ENCODE measurements at regions not wholly inside any gene's neighbourhood (a gene's known extent, or its start where the extent isn't known, plus 50 kb on each side); places are given as distances from the start of the nearest gene placed in this dataset.

DNA sequence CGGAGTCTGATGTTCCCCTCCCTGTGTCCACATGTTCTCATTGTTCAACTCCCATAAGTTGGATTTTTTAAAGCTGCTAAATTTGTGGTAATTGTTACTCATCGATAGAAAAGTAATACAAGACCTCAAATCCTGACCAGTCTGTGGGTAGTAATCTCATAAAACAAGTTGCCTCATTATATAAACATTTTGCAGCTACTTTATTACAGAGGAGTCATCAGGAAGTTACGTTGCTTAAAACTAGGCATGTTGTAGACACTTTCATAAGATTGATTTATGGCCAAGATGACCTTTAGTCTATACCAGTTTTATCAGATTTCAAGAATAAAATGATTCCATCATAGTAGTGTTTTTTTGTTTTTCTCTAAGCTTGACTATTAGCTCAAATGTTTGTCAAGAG lies 208.8 kb downstream of the GIPC2 start:
- no peak for TF ChIP-seq NFIC (IDR thresholded peaks at IDR 0.05)
- no peak for TF ChIP-seq TCF12 (IDR thresholded peaks at IDR 0.05; ENCODE audit: low read depth)
- TF ChIP-seq FOXM1 (IDR thresholded peaks at IDR 0.05; ENCODE audit: borderline replicate concordance, low read depth): no peak
- TF ChIP-seq, protein P1, sequence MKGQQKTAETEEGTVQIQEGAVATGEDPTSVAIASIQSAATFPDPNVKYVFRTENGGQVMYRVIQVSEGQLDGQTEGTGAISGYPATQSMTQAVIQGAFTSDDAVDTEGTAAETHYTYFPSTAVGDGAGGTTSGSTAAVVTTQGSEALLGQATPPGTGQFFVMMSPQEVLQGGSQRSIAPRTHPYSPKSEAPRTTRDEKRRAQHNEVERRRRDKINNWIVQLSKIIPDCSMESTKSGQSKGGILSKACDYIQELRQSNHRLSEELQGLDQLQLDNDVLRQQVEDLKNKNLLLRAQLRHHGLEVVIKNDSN (IDR thresholded peaks at IDR 0.05): no peak
- TF ChIP-seq RAD21 (IDR thresholded peaks at IDR 0.05; ENCODE audit: low read depth): no peak
- TF ChIP-seq TEAD4 (IDR thresholded peaks at IDR 0.05): no peak
- TF ChIP-seq EP300 (IDR thresholded peaks at IDR 0.05; ENCODE audit: borderline replicate concordance): no peak
- TF ChIP-seq, protein P2, sequence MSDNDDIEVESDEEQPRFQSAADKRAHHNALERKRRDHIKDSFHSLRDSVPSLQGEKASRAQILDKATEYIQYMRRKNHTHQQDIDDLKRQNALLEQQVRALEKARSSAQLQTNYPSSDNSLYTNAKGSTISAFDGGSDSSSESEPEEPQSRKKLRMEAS (IDR thresholded peaks at IDR 0.05): no peak
- TF ChIP-seq CREB1 (IDR thresholded peaks at IDR 0.05; ENCODE audit: low read depth): no peak
- no peak for TF ChIP-seq TAF1 (IDR thresholded peaks at IDR 0.05; ENCODE audit: low read depth)
- TF ChIP-seq, protein P3, sequence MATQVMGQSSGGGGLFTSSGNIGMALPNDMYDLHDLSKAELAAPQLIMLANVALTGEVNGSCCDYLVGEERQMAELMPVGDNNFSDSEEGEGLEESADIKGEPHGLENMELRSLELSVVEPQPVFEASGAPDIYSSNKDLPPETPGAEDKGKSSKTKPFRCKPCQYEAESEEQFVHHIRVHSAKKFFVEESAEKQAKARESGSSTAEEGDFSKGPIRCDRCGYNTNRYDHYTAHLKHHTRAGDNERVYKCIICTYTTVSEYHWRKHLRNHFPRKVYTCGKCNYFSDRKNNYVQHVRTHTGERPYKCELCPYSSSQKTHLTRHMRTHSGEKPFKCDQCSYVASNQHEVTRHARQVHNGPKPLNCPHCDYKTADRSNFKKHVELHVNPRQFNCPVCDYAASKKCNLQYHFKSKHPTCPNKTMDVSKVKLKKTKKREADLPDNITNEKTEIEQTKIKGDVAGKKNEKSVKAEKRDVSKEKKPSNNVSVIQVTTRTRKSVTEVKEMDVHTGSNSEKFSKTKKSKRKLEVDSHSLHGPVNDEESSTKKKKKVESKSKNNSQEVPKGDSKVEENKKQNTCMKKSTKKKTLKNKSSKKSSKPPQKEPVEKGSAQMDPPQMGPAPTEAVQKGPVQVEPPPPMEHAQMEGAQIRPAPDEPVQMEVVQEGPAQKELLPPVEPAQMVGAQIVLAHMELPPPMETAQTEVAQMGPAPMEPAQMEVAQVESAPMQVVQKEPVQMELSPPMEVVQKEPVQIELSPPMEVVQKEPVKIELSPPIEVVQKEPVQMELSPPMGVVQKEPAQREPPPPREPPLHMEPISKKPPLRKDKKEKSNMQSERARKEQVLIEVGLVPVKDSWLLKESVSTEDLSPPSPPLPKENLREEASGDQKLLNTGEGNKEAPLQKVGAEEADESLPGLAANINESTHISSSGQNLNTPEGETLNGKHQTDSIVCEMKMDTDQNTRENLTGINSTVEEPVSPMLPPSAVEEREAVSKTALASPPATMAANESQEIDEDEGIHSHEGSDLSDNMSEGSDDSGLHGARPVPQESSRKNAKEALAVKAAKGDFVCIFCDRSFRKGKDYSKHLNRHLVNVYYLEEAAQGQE (IDR thresholded peaks at IDR 0.05; ENCODE audit: low read depth): no peak
- TF ChIP-seq YY1 (IDR thresholded peaks at IDR 0.05; ENCODE audit: low read depth): no peak
- TF ChIP-seq CEBPB (IDR thresholded peaks at IDR 0.05): no peak
- TF ChIP-seq ZBTB7A (IDR thresholded peaks at IDR 0.05; ENCODE audit: low read depth): no peak
- no peak for TF ChIP-seq EGR1 (IDR thresholded peaks at IDR 0.05)

DNA sequence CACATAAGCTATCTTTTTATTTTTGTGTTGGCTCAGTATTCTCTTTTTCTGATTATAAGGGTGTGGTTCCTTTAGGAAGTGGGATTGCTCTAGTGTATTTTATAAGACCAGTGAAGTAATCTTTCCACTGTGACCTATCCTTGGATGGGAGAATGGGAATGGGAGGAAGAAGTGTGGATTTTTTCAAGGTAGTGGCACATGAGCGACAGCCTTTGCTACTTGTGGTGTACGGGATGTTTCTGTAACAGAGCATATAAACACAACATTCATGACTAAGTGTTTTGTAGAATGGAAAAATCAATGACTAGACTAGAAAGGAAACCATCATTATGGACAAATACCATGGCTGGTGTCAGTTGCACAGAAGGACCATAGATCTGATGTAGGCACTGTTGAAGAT lies 209.6 kb downstream of the GIPC2 start:
- TF ChIP-seq TCF12 (IDR thresholded peaks at IDR 0.05; ENCODE audit: low read depth) (no peak), NFIC (IDR thresholded peaks at IDR 0.05) (no peak), TAF1 (IDR thresholded peaks at IDR 0.05; ENCODE audit: low read depth) (no peak), CEBPB (IDR thresholded peaks at IDR 0.05) (no peak), EP300 (IDR thresholded peaks at IDR 0.05; ENCODE audit: borderline replicate concordance) (no peak), TEAD4 (IDR thresholded peaks at IDR 0.05) (no peak), RAD21 (IDR thresholded peaks at IDR 0.05; ENCODE audit: low read depth) (no peak), FOXM1 (IDR thresholded peaks at IDR 0.05; ENCODE audit: borderline replicate concordance, low read depth) (no peak), EGR1 (IDR thresholded peaks at IDR 0.05) (no peak)
- TF ChIP-seq, protein P3 (IDR thresholded peaks at IDR 0.05; ENCODE audit: low read depth): no peak
- TF ChIP-seq, protein P2 (IDR thresholded peaks at IDR 0.05): no peak

DNA sequence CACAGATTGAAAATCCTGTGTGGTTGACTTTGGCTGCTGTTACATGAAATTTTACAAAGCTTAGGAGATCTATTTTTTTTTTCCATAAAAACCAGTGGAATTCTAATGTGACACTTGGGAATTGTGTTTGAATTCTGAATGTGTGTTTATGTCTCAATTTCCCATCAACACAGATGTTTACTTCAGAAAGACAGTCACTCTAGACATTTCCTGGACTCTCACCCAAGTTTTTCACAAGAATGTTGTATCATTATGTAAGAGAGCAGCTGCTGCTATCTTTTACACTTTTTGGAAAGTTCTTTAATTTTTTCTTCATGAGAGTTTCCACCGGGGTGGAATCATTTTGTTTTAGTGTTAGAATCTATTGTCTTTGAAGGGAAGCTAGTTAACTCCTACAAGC lies 210.1 kb downstream of the GIPC2 start:
- TF ChIP-seq EP300 (IDR thresholded peaks at IDR 0.05; ENCODE audit: borderline replicate concordance) (no peak), TCF12 (IDR thresholded peaks at IDR 0.05; ENCODE audit: low read depth) (no peak), ZBTB7A (IDR thresholded peaks at IDR 0.05; ENCODE audit: low read depth) (no peak), EGR1 (IDR thresholded peaks at IDR 0.05) (no peak), NFIC (IDR thresholded peaks at IDR 0.05) (no peak), RAD21 (IDR thresholded peaks at IDR 0.05; ENCODE audit: low read depth) (no peak), YY1 (IDR thresholded peaks at IDR 0.05; ENCODE audit: low read depth) (no peak), CEBPB (IDR thresholded peaks at IDR 0.05) (no peak), TAF1 (IDR thresholded peaks at IDR 0.05; ENCODE audit: low read depth) (no peak), FOXM1 (IDR thresholded peaks at IDR 0.05; ENCODE audit: borderline replicate concordance, low read depth) (no peak), TEAD4 (IDR thresholded peaks at IDR 0.05) (no peak), CREB1 (IDR thresholded peaks at IDR 0.05; ENCODE audit: low read depth) (no peak)
- TF ChIP-seq, protein P3 (IDR thresholded peaks at IDR 0.05; ENCODE audit: low read depth): no peak
- TF ChIP-seq, protein P2 (IDR thresholded peaks at IDR 0.05): no peak
- TF ChIP-seq, protein P1 (IDR thresholded peaks at IDR 0.05): no peak

DNA sequence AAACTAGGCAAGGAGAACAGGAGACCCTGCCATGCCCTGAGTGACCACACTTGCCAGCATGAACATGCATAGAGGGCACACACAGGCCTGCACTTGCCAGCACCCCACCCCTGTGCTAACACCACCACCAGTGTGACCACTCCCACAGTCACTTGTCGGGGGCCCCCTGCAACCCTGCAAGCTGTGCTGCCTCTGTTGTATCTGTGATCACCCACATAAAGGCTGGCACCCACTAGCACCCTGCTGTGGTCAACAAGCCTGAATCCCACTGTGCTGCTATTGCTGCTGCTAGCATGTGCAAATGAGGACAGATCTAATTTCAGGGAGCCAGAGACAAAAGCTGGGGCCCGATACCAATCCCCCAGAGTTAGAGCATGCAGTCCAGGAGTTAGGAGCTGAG lies 217.7 kb downstream of the GIPC2 start:
- TF ChIP-seq NFIC (IDR thresholded peaks at IDR 0.05) (no peak), YY1 (IDR thresholded peaks at IDR 0.05; ENCODE audit: low read depth) (no peak), EGR1 (IDR thresholded peaks at IDR 0.05) (no peak), TCF12 (IDR thresholded peaks at IDR 0.05; ENCODE audit: low read depth) (no peak)
